ENCODE measurements at regions not wholly inside any gene's neighbourhood (a gene's known extent, or its start where the extent isn't known, plus 50 kb on each side); places are given as distances from the start of the nearest gene placed in this dataset.
"Not testable (repeated sequence)": the region's sequence is repeated elsewhere in the genome, so short reads cannot be mapped to it uniquely, and the experiment has no call there.

DNA sequence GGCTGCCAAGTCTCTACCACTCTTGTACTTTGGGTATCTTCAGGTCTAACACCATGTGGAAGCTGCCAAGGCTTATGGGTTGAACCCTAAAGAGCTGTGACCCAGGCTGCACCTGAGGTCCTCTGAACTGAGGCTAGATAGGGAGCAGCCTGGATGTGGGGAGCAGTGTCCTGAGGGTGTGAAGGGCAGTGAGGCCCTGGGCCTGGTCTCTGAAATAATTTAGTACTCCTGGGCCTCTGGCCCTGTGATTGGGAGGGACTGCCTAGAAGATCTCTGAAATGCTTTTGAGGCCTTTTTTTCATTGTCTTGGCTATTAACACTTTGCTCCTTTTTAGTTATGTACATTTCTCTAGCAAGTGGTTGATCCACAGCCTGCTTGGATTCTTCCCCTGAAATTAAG lies 847.2 kb upstream of the B3GALT2 start:
- no peak for DNase-seq (ENCODE audit: low spot score)

DNA sequence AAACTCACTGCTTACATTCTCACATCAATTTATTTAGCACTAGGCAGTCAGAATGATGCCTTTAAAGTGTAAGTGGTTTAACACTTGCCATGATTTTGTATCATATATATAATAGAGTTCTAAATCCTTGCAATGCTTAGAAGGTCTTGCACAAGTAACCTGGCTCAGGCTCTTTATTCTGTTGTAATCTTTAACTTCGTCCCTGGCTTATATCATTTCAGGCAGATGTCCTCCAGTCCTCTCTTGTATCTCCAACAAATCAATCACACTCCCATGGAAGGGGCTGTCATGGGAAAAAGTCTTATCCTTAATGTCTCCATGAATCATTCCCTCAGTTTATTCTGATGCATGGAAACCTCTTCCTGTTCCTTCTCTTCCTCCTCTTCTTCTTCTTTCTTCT lies 841.6 kb upstream of the B3GALT2 start:
- no peak for DNase-seq (ENCODE audit: low spot score)

DNA sequence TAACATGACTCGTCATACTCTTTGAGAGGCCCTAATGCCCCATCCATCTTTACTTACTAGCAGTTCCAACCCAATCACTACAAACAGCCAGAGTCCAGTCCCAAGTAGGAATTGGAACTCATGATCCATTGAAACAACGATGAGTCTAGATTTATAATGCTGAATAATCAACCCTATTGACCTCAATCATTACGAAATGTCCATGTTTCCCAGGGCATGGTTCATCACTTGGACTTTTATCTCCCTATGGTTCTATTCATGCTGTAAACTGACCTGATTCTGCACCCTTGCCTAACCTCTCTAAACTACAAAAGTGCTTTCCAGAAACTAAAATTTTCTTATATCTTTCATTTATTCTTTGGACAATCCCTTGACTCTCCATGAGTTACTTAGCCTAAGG lies 840.0 kb upstream of the B3GALT2 start:
- no peak for DNase-seq (ENCODE audit: low spot score)

DNA sequence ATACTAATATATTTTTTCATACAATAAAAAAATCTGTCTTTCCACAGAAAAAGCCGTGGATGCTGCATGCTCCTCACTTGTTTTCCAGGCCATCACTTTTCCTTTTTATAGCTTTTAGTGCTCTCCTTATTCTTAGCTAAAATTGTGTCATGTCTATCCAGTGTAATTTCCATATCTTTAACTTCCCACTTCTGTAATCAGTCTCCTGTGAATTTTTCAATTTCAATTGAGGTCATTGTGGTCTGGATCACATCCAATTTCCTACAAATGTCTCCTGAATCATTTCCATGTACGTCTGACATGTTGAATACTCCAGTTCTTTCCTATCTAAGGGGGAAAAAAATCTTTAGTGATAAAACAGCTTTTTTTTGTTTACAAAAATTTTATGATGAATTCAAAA lies 838.2 kb upstream of the B3GALT2 start:
- DNase-seq (ENCODE audit: low spot score): peak; percentile 80

DNA sequence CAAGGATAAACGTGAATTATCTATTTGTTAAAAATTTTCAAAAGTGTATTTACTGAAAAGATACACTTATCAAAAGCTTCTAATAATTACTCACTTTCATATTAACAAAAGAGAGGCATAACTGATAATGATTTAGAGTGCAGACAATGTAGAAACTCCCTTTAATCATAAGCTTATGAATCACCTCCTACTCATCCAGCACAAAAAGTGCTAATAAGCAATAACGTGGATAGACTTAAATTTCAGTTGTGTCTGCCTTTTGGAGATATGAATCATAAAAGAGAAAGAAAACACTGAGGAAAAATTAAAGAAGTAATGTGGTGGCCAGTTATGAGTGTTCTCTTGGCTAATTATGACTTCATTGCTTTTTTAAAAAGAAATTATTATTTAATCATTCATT lies 827.6 kb upstream of the B3GALT2 start:
- peak; percentile 36 for DNase-seq (ENCODE audit: low spot score)

DNA sequence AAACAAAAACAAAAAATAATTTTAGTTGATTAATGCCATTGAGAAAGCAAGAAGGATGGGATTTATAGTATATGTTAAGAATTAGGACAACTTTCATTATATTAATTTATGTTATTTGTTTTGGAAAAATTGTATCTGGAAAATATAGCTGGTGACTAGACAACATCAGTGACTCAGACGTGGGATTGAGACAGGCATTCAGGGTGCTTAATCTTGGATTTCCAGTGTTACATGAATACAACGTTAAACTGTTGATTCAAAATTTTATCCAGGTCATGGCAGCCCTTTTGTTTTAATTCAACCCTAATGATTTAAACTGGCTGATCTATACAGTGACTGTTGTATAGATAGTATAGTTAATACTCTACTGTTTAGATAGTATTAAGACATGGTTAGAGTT lies 827.1 kb upstream of the B3GALT2 start:
- DNase-seq (ENCODE audit: low spot score): peak; percentile 11

DNA sequence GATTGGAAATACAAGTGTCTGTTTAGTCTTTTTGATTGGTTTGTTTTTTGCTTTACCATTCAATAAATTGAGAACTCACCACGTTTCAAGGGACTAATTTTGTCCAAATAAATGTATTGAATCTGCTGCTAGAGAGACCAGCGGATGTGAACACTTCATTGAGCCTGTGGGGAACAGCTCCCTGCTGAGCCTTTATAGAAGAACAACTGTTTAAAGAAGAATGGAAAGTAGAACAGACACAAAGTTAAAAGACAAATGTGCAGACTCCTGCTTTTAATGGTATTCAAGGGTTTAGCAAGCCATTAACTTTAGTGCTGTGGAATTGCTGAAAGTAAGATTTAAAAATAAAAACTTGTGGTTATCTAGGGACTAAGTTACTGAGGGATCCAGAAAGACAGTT lies 817.7 kb upstream of the B3GALT2 start:
- DNase-seq (ENCODE audit: low spot score): no peak

DNA sequence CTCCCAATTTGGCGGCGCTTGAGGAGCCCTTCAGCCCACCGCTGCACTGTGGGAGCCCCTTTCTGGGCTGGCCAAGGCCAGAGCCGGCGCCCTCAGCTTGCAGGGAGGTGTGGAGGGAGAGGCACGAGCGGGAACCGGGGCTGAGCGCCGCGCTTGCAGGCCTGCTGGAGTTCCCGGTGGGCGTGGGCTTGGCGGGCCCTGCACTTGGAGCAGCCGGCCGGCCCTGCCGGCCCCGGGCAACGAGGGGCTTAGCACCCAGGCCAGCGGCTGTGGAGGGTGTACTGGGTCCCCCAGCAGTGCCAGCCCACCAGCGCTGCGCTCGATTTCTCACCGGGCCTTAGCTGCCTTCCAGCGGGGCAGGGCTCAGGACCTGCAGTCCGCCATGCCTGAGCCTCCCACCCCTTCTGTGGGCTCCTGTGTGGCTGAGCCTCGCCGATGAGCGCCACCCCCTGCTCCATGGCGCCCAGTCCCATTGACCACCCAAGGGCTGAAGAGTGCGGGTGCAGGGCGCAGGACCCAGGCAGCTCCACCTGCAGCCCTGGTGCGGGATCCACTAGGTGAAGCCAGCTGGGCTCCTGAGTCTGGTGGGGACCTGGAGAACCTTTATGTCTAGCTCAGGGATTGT lies 815.4 kb upstream of the B3GALT2 start:
- not testable (repeated sequence) for DNase-seq (ENCODE audit: low spot score)

DNA sequence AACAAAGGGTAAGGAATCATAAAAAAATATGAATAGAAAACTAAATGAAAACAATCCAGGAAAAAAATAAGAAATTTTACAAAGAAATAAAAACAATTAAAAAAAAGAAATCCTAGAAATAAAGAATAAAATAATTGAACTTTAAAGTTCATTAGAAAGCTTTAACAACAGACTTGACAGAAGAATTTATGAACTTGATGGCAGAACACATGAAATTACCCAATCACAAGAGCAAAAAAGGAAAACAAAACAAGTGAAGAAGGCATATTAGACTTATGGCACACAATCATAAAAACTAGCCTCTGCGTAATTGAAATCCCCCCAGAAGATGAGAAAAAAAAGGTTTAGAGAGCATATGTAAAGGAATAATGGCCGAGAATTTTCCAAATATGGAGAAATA lies 802.5 kb upstream of the B3GALT2 start:
- DNase-seq (ENCODE audit: low spot score): no peak

DNA sequence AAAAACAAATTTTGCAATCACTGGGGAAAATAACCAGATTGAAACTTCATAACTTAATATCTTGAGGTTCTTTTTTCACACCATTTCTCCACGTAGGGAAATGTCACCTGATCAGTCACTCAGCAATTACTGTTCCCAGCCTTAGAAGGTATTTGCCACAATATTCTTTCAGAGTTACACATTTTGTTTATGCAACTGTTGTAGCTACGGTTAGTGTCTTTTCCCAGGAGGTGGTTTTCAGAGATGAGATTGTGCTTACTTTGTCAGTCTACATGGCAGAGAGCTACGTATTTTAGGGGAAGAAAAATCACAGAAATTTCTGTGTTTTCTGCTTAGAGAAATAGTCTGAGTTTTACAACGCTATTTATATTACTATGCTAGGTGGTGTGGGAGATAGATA lies 792.8 kb upstream of the B3GALT2 start:
- no peak for DNase-seq (ENCODE audit: low spot score)

DNA sequence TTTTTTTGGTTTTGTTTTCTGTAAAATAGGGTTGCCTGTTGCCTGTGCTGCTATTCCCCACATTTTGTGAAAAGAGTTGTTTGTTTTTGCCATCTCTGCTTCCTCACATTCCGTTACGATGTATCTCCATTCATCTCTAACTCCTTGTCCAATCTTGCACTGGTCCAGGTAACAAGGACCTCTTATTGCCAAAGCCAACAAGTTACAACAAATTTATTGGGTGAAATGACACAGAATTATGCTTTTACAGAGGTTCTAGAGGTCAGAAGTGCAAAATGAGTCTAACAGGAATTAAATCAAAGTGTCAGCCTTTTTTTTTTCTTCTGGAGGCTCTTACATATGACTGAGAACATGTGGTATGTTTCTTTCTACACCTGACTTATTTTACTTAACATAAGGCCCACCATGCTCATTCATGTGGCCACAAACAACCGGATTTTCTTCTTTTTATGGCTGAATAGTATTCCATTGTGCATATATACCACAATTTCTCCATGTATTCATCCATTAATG lies 787.9 kb upstream of the B3GALT2 start:
- DNase-seq (ENCODE audit: low spot score): no peak

DNA sequence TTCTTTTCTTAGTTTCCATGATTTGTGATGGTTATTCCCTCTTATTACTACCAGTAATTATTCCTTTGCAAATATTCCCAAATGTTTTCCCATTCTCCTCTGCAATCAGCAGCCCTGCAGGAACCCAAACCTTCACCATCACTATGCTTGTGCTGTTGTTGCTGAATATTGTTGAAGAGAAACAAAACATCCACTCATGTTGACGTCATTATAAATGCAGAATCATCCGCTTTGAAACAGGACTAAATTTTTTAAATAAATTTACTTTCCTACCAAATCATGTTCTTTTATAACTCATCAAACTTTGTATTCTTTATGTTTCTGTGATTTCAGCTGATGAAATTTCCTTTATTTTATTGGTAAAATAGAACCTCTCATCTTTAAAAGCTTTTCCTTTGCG lies 787.0 kb upstream of the B3GALT2 start:
- no peak for DNase-seq (ENCODE audit: low spot score)

DNA sequence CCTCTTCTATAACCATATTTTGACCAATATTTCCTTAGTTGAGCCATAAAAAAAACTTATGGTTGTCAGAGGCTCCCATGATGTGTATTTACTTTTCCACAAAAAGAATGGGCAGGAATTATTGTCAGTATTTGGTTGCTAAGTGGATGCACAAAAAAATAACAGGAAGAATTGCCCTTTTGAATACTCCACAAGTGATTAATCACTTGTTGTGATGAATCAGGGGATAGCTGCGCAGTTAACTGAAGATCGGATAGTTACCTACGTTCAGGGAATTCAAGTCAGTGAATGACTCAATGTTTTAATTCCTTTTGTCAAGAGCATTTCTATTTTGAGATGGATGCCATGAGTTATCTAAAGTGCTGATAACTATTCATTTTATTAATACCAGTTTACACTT lies 785.2 kb upstream of the B3GALT2 start:
- DNase-seq (ENCODE audit: low spot score): peak; percentile 91

DNA sequence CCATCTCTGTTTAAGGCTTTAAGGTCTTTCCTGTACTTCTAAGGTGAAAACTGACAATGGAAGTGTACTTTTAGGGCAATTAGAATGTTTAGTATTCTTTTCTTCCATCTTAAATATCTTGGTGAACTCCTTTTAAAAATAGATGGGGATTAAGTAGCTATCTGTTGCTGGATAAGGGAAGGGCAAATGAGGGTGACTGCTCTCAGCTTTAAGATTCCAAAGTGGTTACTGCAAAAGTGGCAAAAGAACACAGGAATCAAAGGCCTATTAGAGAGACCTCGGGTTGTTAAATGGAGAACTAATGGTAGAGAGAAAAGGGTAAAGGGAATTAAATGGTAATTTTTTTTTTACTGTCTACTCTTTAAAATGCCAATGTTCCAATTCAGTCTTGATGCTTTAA lies 774.1 kb upstream of the B3GALT2 start:
- DNase-seq (ENCODE audit: low spot score): no peak

DNA sequence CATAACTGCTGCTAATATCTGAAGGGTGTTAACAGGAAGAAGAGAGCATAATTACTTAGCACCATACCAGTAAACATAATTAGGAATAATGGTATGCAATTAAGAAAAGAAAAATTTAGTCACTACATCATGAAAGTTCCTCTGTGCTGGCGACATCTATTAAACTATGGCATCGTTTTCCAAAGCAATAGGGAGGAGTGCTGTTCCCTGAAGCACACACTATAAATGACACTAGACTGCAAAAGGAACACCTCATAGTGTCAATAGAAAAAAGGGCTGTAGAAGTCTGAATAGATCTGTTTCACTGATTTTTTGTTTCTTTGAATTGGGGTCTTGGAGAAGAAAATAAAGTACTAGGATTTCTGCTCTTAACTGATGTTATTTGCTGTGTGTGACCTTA lies 773.6 kb upstream of the B3GALT2 start:
- no peak for DNase-seq (ENCODE audit: low spot score)

DNA sequence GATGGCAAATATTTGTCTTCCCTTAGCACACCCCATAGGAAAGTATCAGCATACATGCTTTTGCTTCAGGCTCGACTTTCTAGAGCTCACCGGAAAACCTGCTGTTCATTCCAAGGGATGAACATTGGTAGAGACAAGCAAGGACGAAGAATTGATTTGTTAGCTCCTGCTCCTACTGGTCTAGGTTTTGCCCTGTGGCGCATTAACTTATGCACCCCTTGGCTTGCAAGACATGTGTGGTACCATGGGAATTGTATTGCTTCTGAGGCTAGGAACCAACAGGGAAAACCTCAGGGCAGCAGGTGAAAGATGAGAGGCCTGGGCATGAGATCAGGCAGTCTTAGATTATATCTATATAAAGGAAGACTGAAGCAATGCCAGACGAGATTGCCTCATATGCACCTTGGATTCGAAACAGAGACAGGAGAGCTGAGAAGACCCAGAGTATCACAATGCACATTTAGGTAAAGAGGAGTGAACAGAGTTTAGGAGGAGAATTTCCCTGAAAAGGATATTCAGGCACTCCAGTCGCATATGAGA lies 771.2 kb upstream of the B3GALT2 start:
- no peak for DNase-seq (ENCODE audit: low spot score)

DNA sequence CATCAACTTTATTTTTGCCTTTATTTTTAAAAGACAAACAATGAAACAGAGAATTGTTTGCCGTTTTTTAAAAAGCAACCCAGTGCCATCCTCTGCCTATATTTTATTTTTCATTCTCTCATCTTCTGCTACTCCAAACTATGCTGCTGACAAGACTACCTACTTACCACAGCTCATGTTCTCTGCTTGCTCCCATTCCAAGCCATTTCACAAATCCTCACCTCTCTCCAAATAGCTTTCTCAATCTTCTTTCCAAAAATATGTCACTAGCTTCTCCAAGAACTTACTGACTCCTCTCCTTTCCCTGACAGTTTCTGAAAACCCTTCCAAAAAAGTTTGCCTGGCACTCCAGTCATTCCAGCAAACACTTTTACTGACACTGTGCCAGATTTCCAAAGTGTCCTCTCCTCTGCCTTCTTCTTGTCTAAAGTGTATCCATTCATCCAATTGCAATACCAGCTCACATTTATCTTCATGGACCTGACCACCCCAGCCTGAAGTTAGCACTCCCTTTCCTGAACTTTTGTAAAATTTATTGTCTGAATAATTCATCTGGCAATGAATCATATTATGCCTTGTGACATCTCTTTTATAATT lies 766.5 kb upstream of the B3GALT2 start:
- DNase-seq (ENCODE audit: low spot score): no peak

DNA sequence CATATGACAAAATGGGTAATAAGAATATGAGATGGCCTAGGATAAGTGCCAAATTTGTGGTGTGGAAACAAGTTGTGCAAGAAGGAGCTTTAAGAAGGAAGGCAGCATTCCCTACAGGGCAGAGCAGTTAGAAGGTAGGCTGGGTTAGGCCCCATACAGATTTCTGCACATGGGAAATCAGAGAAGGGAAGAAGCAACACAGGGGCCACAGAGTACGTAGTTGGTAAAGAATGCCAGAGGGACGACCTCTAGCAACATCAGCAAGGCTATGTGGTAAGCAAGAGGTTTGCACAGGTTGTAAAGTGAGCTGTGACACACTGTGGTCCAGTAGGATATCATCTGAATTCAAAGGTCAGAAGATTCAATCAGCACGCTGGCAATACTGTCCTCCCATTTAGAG lies 765.6 kb upstream of the B3GALT2 start:
- no peak for DNase-seq (ENCODE audit: low spot score)

DNA sequence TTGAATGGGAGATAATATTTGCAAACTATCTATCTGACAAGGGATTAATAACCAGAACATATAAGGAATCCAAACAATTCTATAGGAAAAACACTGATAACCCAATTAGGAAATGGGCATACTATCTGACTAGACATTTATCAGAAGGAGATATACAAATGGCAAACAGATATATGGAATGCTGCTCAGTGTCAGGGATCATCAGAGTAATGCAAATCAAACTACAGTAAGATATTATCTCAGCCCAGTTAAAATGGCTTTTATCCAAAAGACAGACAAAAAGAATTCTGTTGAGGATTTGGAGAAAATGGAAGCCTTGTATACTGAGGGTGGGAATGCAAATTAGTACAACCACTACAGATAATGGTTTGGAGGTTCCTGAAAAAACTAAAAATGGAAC lies 758.0 kb upstream of the B3GALT2 start:
- no peak for DNase-seq (ENCODE audit: low spot score)

DNA sequence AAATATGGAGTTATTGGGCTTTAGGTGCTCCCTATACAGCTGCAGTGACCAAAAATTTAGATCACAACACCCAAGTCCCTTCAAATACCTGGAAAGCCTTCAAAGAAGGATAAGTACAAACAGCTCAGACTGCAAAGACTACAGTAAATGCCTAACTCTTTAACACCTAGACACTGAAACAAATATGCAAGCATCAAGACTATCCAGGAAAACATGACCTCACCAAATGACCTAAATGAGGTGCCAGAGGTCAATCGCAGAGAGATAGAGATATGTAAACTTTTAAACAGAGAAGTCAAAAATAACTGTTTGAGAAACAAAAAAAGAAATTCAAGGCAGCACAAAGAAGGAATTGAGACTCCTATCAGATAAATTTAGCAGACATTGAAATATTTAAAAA lies 753.8 kb upstream of the B3GALT2 start:
- DNase-seq (ENCODE audit: low spot score): no peak

DNA sequence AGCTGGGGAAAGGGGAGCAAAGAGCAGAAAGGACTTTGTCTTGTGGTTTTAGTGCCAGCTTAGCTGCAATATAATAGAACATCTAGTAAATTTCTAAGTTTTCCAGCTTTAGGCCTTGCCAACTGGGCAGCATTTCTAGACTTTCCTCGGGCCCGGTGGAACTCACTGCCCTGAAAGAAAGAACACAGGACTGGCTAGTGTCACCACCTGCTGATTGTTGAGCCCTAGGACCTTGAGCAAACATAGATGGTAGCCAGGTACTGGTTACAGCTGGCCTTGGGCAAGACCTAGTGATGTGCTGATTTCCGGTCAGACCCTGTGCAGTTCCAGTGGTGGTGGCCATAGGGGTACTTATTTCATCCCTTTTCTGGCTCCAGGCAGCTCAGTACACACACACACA lies 753.2 kb upstream of the B3GALT2 start:
- no peak for DNase-seq (ENCODE audit: low spot score)

DNA sequence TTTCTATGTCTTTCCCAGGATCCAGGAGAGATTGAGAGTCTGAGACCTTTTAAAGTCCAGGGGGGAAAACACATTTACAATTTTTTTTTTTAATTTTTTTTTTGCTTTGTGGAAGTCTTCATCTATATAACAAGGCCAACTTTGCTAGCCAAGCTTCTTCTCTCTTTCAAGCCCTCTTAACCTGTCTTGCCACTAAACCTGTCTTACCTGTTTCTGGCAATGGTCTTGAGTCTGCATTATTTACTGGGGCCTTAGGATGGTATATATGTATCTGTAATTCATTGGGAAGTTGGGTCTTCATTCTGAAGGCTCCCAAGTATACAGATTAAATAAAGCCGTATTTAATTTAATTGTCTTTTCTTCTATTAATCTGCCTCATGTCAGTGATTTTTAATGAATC lies 750.9 kb upstream of the B3GALT2 start:
- DNase-seq (ENCODE audit: low spot score): no peak

DNA sequence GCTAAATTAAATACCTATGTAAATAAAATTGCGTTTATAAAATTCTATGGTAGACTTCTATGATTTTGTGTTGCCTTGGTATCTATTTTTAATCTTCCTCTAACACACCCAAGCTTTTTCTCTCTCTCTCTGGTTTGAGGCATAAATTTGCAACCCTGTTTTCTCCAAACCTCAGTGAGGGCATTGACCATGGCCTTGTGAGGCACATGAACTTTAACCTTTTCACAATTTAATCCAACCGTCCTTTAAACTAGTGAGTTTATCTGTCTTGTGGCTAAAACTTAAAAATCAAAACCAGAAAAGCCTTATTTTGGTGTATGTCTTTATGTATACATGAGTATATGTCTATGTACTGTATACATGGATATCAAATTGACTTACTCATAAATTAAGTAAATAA lies 746.6 kb upstream of the B3GALT2 start:
- DNase-seq (ENCODE audit: low spot score): no peak

DNA sequence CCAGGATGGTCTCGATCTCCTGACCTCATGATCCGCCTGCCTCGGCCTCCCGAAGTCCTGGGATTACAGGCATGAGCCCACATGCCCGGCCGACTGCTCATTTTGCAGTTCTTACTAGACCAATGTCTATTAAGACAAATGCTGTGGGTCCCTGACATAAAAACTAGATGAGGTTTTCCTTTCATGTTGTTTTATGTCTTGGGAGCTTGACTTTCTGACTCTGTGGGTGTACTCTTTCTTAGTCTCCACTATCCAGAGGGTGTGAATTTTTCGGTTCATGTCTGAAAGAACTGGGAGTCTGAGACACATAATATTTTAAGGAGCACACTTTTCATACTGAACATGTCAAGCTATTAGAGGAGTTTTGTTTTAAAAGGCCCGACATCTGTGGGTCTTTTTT lies 744.9 kb upstream of the B3GALT2 start:
- DNase-seq (ENCODE audit: low spot score): no peak
